OCI-LY1 (cell line): ENCODE measurements at regions not wholly inside any gene's neighbourhood (a gene's known extent, or its start where the extent isn't known, plus 50 kb on each side); places are given as distances from the start of the nearest gene placed in this dataset.

Experiments used
- H2AFZ ChIP-seq: fragments of 200-600 bp; sonication (generic), shearing (Covaris generic); 2 replicates; pipeline ENCODE4 v1.6.0; 2014; ENCODE audit warnings: antibody characterized with exemption, mild to moderate bottlenecking, low read length
- H3F3A ChIP-seq: fragments of 200-600 bp; sonication (generic), shearing (Covaris generic); 2 replicates; pipeline ENCODE4 v1.6.0; 2014; ENCODE audit warnings: mild to moderate bottlenecking, antibody characterized with exemption, low read length, moderate library complexity; ENCODE audit not compliant: insufficient read depth
- H3K27ac ChIP-seq: fragments of 200-600 bp; sonication (generic); 2 replicates; pipeline ENCODE4 v1.5.1; 2014; ENCODE audit warnings: low read length, mixed run types, mild to moderate bottlenecking, low read depth; ENCODE audit not compliant: poor library complexity, severe bottlenecking
- H3K27me3 ChIP-seq: fragments of 200-600 bp; sonication (generic); 2 replicates; pipeline ENCODE4 v1.6.0; 2014; ENCODE audit warnings: antibody characterized with exemption, mild to moderate bottlenecking, low read length, moderate library complexity; ENCODE audit not compliant: insufficient read depth
- H3K36me3 ChIP-seq: fragments of 200-600 bp; sonication (generic); 2 replicates; pipeline ENCODE4 v1.6.1; 2014; ENCODE audit warnings: mild to moderate bottlenecking, antibody characterized with exemption, low read length, moderate library complexity, mixed read lengths; ENCODE audit not compliant: insufficient read depth
- H3K4me1 ChIP-seq: fragments of 200-600 bp; sonication (generic); 2 replicates; pipeline ENCODE4 v1.5.1; 2014; ENCODE audit warnings: mild to moderate bottlenecking, low read length, moderate library complexity; ENCODE audit not compliant: insufficient read depth, severe bottlenecking
- H3K4me2 ChIP-seq: fragments of 200-600 bp; sonication (generic), shearing (Covaris generic); 2 replicates; pipeline ENCODE4 v1.6.1; 2014; ENCODE audit warnings: low read length
- H3K4me3 ChIP-seq: fragments of 200-600 bp; sonication (generic); 2 replicates; pipeline ENCODE4 v1.5.1; 2014; ENCODE audit warnings: low read length, low read depth, mild to moderate bottlenecking, mixed read lengths; ENCODE audit not compliant: poor library complexity, severe bottlenecking
- H3K79me2 ChIP-seq: fragments of 200-600 bp; shearing (Covaris generic); 2 replicates; pipeline ENCODE4 v1.6.1; 2016; ENCODE audit warnings: mixed run types, low read length, mixed read lengths; ENCODE audit not compliant: insufficient read depth
- H3K9ac ChIP-seq: fragments of 200-600 bp; sonication (generic), shearing (Covaris generic); 2 replicates; pipeline ENCODE4 v1.6.1; 2014; ENCODE audit warnings: mild to moderate bottlenecking, low read length, mixed read lengths
- H3K9me2 ChIP-seq: fragments of 200-600 bp; sonication (generic), shearing (Covaris generic); 2 replicates; pipeline ENCODE4 v1.6.1; 2014; ENCODE audit warnings: low read depth, mild to moderate bottlenecking, low read length, mixed read lengths
- H3K9me3 ChIP-seq: fragments of 200-600 bp; shearing (Covaris generic); 2 replicates; pipeline ENCODE4 v1.6.1; 2014; ENCODE audit warnings: low read length, mixed read lengths
- H4K20me1 ChIP-seq: fragments of 200-600 bp; sonication (generic), shearing (Covaris generic); 2 replicates; pipeline ENCODE4 v1.6.0; 2016; ENCODE audit warnings: mild to moderate bottlenecking, low read length; ENCODE audit not compliant: insufficient read depth
- CTCF ChIP-seq: fragments of 200-600 bp; sonication (generic), shearing (Covaris generic); IDR thresholded peaks from 2 replicates; pipeline ENCODE4 v1.5.1; 2017; ENCODE audit warnings: mild to moderate bottlenecking, antibody characterized with exemption, low read length, moderate library complexity, mixed read lengths
- EZH2 ChIP-seq: fragments of 200-600 bp; sonication (generic), shearing (Covaris generic); IDR thresholded peaks from 2 replicates; pipeline ENCODE4 v1.8.0; 2017; ENCODE audit warnings: borderline replicate concordance, mixed run types, mild to moderate bottlenecking, antibody characterized with exemption, low read length, moderate library complexity, mixed read lengths

DNA sequence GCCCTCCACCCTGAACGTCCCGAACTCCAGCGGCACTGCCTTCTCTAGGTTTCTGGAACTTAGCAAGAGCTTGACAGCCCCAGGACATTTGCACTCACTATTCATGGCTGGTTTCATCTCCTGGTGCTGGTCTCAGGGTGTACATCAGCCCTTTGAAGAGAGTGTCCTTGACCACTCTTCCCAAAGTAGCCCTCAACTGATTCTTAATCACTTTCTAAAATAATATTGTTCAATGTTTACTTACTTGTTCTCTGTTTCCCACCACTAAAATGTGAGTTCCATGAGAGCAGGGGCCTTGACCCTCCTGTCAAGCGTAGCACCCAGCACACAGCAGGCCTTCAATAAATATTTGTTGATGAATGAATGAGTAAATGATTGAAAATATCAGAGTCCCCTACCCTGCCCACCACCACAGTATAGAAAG is 262.5 kb downstream of the RHOU start:
- Histone ChIP-seq H3K4me1 (no peaks in the 10 kb centered on the region), H3K4me2 (no peak overlapping the region), H4K20me1 (no peaks in the 10 kb centered on the region), H3K27me3 (no peaks in the 10 kb centered on the region; the same call in 1 of the 2 replicates), H3K9me3 (no peaks in the 10 kb centered on the region), H3K36me3 (no peaks in the 10 kb centered on the region), H3K9ac (no peak overlapping the region), H2AFZ (no peak overlapping the region), H3K4me3 (no peak overlapping the region), H3K27ac (no peak overlapping the region), H3K9me2 (no peaks in the 10 kb centered on the region), H3K79me2 (no peaks in the 10 kb centered on the region), H3F3A (no peaks in the 10 kb centered on the region)
- TF ChIP-seq EZH2 = no peak
- no peak for TF ChIP-seq CTCF

GRCh38 chr1:228998179-228998578 is 262.9 kb downstream of the RHOU start:
- Histone ChIP-seq H3K9me3 (no peaks in the 10 kb centered on the region), H2AFZ (no peak overlapping the region), H3K4me3 (no peak overlapping the region), H4K20me1 (no peaks in the 10 kb centered on the region), H3K4me1 (no peaks in the 10 kb centered on the region), H3K27ac (no peak overlapping the region), H3K79me2 (no peaks in the 10 kb centered on the region), H3K9ac (no peak overlapping the region), H3K36me3 (no peaks in the 10 kb centered on the region), H3F3A (no peaks in the 10 kb centered on the region), H3K27me3 (no peaks in the 10 kb centered on the region; the same call in 1 of the 2 replicates), H3K4me2 (no peak overlapping the region), H3K9me2 (no peaks in the 10 kb centered on the region)
- TF ChIP-seq EZH2 = no peak
- no peak for TF ChIP-seq CTCF

- Histone ChIP-seq H2AFZ (no peak overlapping the region), H3F3A (no peaks in the 10 kb centered on the region), H3K36me3 (no peaks in the 10 kb centered on the region), H3K4me1 (no peaks in the 10 kb centered on the region), H3K9ac (no peak overlapping the region), H3K27ac (no peak overlapping the region), H3K79me2 (no peaks in the 10 kb centered on the region), H3K9me2 (no peaks in the 10 kb centered on the region), H3K4me3 (no peak overlapping the region), H3K4me2 (no peak overlapping the region), H3K9me3 (no peaks in the 10 kb centered on the region), H4K20me1 (no peaks in the 10 kb centered on the region), H3K27me3 (no peaks in the 10 kb centered on the region; the same call in 1 of the 2 replicates)
- no peak for TF ChIP-seq EZH2
- TF ChIP-seq CTCF = no peak
Measured at GRCh38 chr1:228999446-229000170, 264.3 kb downstream of the RHOU start.
